ENCODE measurements at regions not wholly inside any gene's neighbourhood (a gene's known extent, or its start where the extent isn't known, plus 50 kb on each side); places are given as distances from the start of the nearest gene placed in this dataset.

DNA sequence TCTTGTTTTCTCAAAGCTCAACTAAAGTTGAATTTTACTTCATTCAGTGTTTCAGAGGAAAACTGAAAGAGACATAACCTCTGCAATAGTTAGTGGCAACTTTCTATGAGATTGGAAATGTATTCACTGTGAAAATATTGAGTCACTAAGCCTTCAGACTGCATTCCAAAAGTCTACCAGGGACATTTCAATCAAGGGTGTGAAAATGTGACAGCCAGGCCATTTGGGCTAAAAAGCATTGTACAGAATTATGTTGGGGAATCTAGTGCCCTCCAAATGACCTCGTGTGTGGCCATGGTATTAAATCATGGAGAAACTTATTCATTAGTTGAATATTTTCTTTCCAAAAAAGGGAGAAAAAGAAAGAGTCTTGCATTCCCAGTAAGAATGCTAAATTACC, 251.9 kb downstream of the GRB14 start:
- ATAC-seq (ENCODE audit: low FRiP score) (no peak), DNase-seq (ENCODE audit: low spot score) (no peak)
- TF ChIP-seq, protein P1, sequence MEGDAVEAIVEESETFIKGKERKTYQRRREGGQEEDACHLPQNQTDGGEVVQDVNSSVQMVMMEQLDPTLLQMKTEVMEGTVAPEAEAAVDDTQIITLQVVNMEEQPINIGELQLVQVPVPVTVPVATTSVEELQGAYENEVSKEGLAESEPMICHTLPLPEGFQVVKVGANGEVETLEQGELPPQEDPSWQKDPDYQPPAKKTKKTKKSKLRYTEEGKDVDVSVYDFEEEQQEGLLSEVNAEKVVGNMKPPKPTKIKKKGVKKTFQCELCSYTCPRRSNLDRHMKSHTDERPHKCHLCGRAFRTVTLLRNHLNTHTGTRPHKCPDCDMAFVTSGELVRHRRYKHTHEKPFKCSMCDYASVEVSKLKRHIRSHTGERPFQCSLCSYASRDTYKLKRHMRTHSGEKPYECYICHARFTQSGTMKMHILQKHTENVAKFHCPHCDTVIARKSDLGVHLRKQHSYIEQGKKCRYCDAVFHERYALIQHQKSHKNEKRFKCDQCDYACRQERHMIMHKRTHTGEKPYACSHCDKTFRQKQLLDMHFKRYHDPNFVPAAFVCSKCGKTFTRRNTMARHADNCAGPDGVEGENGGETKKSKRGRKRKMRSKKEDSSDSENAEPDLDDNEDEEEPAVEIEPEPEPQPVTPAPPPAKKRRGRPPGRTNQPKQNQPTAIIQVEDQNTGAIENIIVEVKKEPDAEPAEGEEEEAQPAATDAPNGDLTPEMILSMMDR (IDR thresholded peaks at IDR 0.05): no peak

DNA sequence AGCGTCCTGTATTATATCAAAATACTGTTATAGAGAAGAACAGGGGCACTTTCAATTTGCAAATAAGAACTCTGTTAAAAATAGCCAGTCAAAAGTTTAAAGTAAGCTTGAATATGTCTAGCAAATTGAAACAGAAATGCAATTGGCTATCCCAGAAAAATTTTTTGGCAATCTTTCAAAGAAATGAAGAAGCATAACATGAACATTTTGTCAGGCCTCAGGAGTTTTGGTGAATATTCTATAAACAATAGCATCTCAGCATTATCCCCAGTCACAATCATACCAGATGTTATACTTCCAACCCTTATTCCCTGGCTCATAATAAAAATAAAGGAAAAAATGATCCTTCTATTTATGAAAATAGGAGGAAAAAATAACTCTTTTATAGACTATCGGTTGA, 252.4 kb downstream of the GRB14 start:
- no peak for ATAC-seq (ENCODE audit: low FRiP score)
- TF ChIP-seq, protein P1 (IDR thresholded peaks at IDR 0.05): no peak
- no peak for DNase-seq (ENCODE audit: low spot score)

DNA sequence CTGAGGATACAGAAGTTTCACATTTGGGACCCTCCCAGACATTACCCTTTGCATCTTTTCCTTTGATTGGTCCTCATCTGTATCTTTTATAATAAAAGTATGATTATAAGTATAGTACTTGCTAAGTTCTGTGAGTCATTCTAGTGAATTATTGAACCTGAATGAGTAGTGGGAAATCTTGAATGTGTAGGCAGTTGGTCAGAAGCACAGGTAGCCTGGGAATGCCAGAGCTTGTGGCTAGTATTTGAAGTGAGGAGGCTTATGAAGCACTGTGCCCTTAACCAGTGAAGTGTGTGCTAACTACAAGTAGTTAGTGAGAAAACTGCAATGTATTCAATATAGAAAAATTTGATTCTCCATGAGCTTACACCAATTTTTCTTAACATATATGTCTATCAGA, 257.6 kb downstream of the GRB14 start:
- no peak for DNase-seq (ENCODE audit: low spot score)
- no peak for ATAC-seq (ENCODE audit: low FRiP score)
- TF ChIP-seq, protein P1 (IDR thresholded peaks at IDR 0.05): no peak

DNA sequence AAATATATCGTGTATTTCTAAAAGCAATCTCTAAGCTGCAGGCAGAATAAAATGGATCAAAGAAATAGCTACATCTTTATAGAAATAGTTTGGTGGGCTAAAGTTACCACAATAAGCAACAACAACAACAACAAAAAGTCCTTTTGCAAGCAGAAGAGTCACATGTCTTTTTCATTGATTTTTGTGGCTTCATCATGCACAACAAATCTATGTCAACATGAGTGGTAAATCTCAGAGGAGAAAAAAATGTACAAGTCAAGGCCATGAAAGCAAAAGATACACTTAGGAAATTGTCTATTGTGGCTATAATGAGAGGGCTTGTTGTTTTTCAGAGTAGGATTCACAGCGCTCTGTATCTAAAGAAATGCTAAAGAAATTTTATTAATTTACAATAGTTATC, 269.7 kb downstream of the GRB14 start:
- DNase-seq (ENCODE audit: low spot score) (no peak), ATAC-seq (ENCODE audit: low FRiP score) (no peak)
- TF ChIP-seq, protein P1 (IDR thresholded peaks at IDR 0.05): no peak

DNA sequence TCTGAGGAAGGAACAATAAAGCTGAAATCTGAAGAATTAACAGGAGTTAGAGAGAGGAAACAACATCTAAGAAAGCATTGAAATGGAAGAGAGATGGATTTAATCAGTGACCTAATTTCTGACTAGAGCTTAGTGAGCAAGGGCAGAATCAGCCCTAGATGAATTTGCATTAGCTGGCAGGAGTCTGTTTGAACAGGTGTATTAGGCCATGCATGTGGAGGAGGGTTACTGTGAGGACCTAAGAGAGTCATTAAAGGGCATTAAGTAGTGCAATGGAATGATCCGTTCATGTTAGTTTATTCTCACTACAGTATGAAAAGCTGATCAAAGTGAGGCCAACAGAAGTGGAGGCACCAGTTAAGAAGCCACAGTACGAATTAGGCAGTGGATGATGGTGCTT, 285.3 kb downstream of the GRB14 start:
- no peak for ATAC-seq (ENCODE audit: low FRiP score)
- TF ChIP-seq, protein P1 (IDR thresholded peaks at IDR 0.05): no peak

DNA sequence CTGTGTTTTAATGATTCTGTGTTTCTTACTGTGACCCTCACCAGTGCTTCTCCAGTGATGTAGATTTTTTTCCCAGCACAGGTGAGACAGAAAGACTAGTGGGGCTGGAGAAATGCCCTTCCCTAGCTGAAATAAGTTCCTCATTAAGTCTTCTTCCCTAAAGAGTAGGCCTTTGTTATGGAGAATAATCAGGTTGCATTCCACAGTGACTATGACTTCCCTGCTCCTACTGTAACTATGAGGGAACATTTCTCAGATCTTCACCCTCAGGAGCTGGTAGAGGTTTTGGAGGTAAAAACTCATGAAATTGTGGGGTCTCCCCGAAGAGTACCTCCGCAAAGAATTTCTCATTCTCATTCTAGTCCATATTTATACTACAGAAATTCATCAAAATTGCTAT, 286.2 kb downstream of the GRB14 start:
- DNase-seq (ENCODE audit: low spot score) (no peak), ATAC-seq (ENCODE audit: low FRiP score) (no peak)
- TF ChIP-seq, protein P1 (IDR thresholded peaks at IDR 0.05): no peak

More for the DNA sequence above, 285.3 kb downstream of the GRB14 start:
- no peak for DNase-seq (ENCODE audit: low spot score)

DNA sequence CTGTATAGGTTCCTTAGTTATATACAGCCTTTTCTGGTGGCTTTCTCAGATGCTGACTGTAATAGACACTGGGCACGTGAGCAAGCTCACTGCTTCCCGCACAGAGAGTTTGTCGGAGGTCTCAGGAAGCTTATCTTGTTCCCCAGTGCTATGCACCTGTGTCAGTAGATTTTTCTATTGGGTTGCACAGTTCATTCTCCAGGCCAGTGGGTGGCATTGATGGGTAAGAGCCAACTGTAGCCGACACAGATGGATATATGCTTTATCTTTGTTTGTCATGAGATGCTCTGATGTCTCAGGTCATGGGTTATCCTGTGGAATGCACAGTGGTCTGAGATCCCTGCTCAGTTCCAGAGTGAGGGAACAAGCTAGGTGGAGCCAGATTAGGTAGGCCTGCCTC, 293.0 kb downstream of the GRB14 start:
- TF ChIP-seq, protein P1 (IDR thresholded peaks at IDR 0.05): no peak
- ATAC-seq (ENCODE audit: low FRiP score) (no peak), DNase-seq (ENCODE audit: low spot score) (no peak)

Measured in omental fat pad (tissue), 3 donors.